Erythroblast (primary cell): ENCODE measurements at regions not wholly inside any gene's neighbourhood (a gene's known extent, or its start where the extent isn't known, plus 50 kb on each side); places are given as distances from the start of the nearest gene placed in this dataset.

Source experiments
- GATA1 ChIP-seq: IDR thresholded peaks from 2 replicates; pipeline ENCODE4 v1.6.1; 2011; ENCODE audit warnings: low read depth, mild to moderate bottlenecking, control low read depth, low read length, moderate library complexity
- POLR2A ChIP-seq: IDR thresholded peaks from 2 replicates; pipeline ENCODE4 v1.6.1; 2011; ENCODE audit warnings: mild to moderate bottlenecking, low read length

DNA sequence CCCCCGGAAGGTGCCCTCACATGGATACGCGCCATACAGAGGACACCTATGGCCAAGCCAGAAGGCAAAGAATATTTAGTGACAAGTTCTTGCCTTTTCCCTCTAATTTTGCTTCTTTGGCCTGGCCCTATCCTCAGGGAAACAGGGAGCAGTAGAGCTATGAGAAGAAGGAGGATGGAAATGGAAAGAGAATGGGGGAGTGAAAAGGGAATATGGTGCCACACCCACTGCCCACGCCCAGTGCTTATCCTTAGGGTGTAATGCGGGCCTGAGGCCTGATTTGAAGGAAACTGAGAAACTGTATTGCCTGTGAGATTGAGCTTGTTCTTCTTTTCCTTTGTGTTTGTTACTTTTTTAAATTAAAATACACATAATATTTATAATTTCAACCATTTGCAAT is 255.1 kb downstream of the HS3ST3A1 start:
- TF ChIP-seq POLR2A (no peak), GATA1 (no peak)
